WERI-Rb-1 (cell line): ENCODE measurements at regions not wholly inside any gene's neighbourhood (a gene's known extent, or its start where the extent isn't known, plus 50 kb on each side); places are given as distances from the start of the nearest gene placed in this dataset.

Experiments
- DNase-seq: peaks from one replicate; pipeline ENCODE4 v3.0.0-alpha.2; 2020
- H3K27ac ChIP-seq: fragments of 250-450 bp; sonication (Bioruptor Pico); 2 replicates; pipeline ENCODE4 v1.5.1; 2020; ENCODE audit warnings: mild to moderate bottlenecking, moderate library complexity
- H3K27me3 ChIP-seq: fragments of 250-450 bp; sonication (Bioruptor Pico); 2 replicates; pipeline ENCODE4 v1.5.1; 2021; ENCODE audit warnings: mild to moderate bottlenecking, low read depth, moderate library complexity; ENCODE audit not compliant: insufficient read depth, severe bottlenecking
- H3K36me3 ChIP-seq: fragments of 250-450 bp; sonication (Bioruptor Pico); 2 replicates; pipeline ENCODE4 v1.5.1; 2020; ENCODE audit warnings: mild to moderate bottlenecking, moderate library complexity
- H3K4me3 ChIP-seq: 2 replicates; pipeline ENCODE4 v1.5.1; 2011; ENCODE audit warnings: low read depth, mild to moderate bottlenecking, control low read depth, low read length
- H3K9me3 ChIP-seq: fragments of 250-450 bp; sonication (Bioruptor Pico); 2 replicates; pipeline ENCODE4 v1.5.1; 2021; ENCODE audit warnings: mild to moderate bottlenecking, moderate library complexity; ENCODE audit not compliant: severe bottlenecking
- CTCF ChIP-seq: IDR thresholded peaks from 2 replicates; pipeline ENCODE4 v1.5.1; 2011; ENCODE audit warnings: low read depth, mild to moderate bottlenecking, control low read depth, inconsistent platforms, low read length

GRCh38 chr10:10830293-10830986 is 187.2 kb upstream of the CELF2 start:
- Histone ChIP-seq H3K4me3 (no peak overlapping the region), H3K27me3 (no peaks in the 10 kb centered on the region), H3K9me3 (no peaks in the 10 kb centered on the region), H3K27ac (no peak overlapping the region), H3K36me3 (no peaks in the 10 kb centered on the region)
- no peak for TF ChIP-seq CTCF
- no peak for DNase-seq

GRCh38 chr10:10831085-10831484 is 186.6 kb upstream of the CELF2 start:
- Histone ChIP-seq H3K27ac (no peak overlapping the region), H3K4me3 (no peak overlapping the region)
- no peak for DNase-seq

GRCh38 chr10:10833955-10834354 is 183.7 kb upstream of the CELF2 start:
- no peak for DNase-seq
- TF ChIP-seq CTCF = no peak
- H3K27me3 ChIP-seq = no peaks in the 10 kb centered on the region
- H3K36me3 ChIP-seq = no peaks in the 10 kb centered on the region
- no peak overlapping the region for H3K27ac ChIP-seq
- H3K9me3 ChIP-seq = no peaks in the 10 kb centered on the region
- no peak overlapping the region for H3K4me3 ChIP-seq

More at GRCh38 chr10:10831085-10831484, 186.6 kb upstream of the CELF2 start:
- H3K36me3 ChIP-seq = no peaks in the 10 kb centered on the region
- H3K27me3 ChIP-seq = no peaks in the 10 kb centered on the region
- no peaks in the 10 kb centered on the region for H3K9me3 ChIP-seq
- no peak for TF ChIP-seq CTCF

- no peaks in the 10 kb centered on the region for H3K36me3 ChIP-seq
- DNase-seq = no peak
Measured at GRCh38 chr10:10844251-10844650, 173.4 kb upstream of the CELF2 start.

GRCh38 chr10:10845185-10845584 is 172.5 kb upstream of the CELF2 start:
- no peaks in the 10 kb centered on the region for H3K9me3 ChIP-seq
- no peak overlapping the region for H3K4me3 ChIP-seq
- no peak overlapping the region for H3K27ac ChIP-seq
- TF ChIP-seq CTCF = no peak
- DNase-seq = no peak
- H3K27me3 ChIP-seq = no peaks in the 10 kb centered on the region
- H3K36me3 ChIP-seq = no peaks in the 10 kb centered on the region

More at GRCh38 chr10:10844251-10844650, 173.4 kb upstream of the CELF2 start:
- Histone ChIP-seq H3K27me3 (no peaks in the 10 kb centered on the region), H3K9me3 (no peaks in the 10 kb centered on the region), H3K27ac (no peak overlapping the region), H3K4me3 (no peak overlapping the region)
- no peak for TF ChIP-seq CTCF
